AML-193 (cell line): ENCODE measurements at regions not wholly inside any gene's neighbourhood (a gene's known extent, or its start where the extent isn't known, plus 50 kb on each side); places are given as distances from the start of the nearest gene placed in this dataset.
"Not testable (repeated sequence)": the region's sequence is repeated elsewhere in the genome, so short reads cannot be mapped to it uniquely, and the experiment has no call there.

Experiments
- DNase-seq, 2 experiments: peaks; one replicate each; lab custom pipeline; 2025; lab: John Stamatoyannopoulos, UW

- DNase-seq = no peak
These were observed 786.2 kb downstream of the RAB28 start for GRCh38 chr4:12697970-12698369.

- DNase-seq = no peak
These were observed 791.3 kb downstream of the RAB28 start for GRCh38 chr4:12692815-12693214.

GRCh38 chr4:12691168-12691567 is 793.0 kb downstream of the RAB28 start:
- no peak for DNase-seq

- DNase-seq = no peak
These were observed 794.7 kb downstream of the RAB28 start for GRCh38 chr4:12689457-12689856.

GRCh38 chr4:12679217-12679616 is 804.9 kb downstream of the RAB28 start:
- DNase-seq = peak in 1 of 2 experiments; percentile 3

- DNase-seq = no peak
These were observed 810.0 kb downstream of the RAB28 start for GRCh38 chr4:12674184-12674583.

GRCh38 chr4:12672303-12672702 is 811.8 kb downstream of the RAB28 start:
- no peak for DNase-seq

- no peak for DNase-seq
These were observed 826.0 kb downstream of the RAB28 start for GRCh38 chr4:12658146-12658545.

- no peak for DNase-seq
These were observed 832.3 kb downstream of the RAB28 start for GRCh38 chr4:12651876-12652275.

GRCh38 chr4:12645732-12646131 is 838.4 kb downstream of the RAB28 start:
- DNase-seq = no peak

GRCh38 chr4:12644261-12644660 is 839.9 kb downstream of the RAB28 start:
- DNase-seq = no peak

GRCh38 chr4:12636191-12636590 is 847.9 kb downstream of the RAB28 start:
- no peak for DNase-seq

GRCh38 chr4:12635629-12636028 is 848.5 kb downstream of the RAB28 start:
- DNase-seq = no peak

- DNase-seq = peak; percentile 31 to 51
These were observed 851.0 kb downstream of the RAB28 start for GRCh38 chr4:12633053-12633651.

GRCh38 chr4:12615822-12616221 is 868.3 kb downstream of the RAB28 start:
- DNase-seq = no peak

GRCh38 chr4:12612876-12613275 is 871.3 kb downstream of the RAB28 start:
- DNase-seq = no peak

GRCh38 chr4:12609212-12609875 is 874.8 kb downstream of the RAB28 start:
- DNase-seq = not testable (repeated sequence)

GRCh38 chr4:12595986-12596385 is 888.2 kb downstream of the RAB28 start:
- no peak for DNase-seq

- no peak for DNase-seq
These were observed 888.7 kb downstream of the RAB28 start for GRCh38 chr4:12595489-12595888.

- no peak for DNase-seq
These were observed 895.6 kb downstream of the RAB28 start for GRCh38 chr4:12588582-12588981.

- DNase-seq = no peak
These were observed 897.7 kb downstream of the RAB28 start for GRCh38 chr4:12586242-12587006.

- DNase-seq = no peak
These were observed 899.8 kb downstream of the RAB28 start for GRCh38 chr4:12584116-12584875.
